ENCODE measurements at regions not wholly inside any gene's neighbourhood (a gene's known extent, or its start where the extent isn't known, plus 50 kb on each side); places are given as distances from the start of the nearest gene placed in this dataset.

- H2AFZ ChIP-seq (ENCODE audit: low read length), result no peak overlapping the region
Measured at GRCh38 chr13:84393981-84394625, 511.8 kb upstream of the SLITRK1 start.

GRCh38 chr13:84380866-84381265, 498.6 kb upstream of the SLITRK1 start:
- H3K4me3 ChIP-seq (replicated peaks in 1 of 4; ENCODE audit: control extremely low read depth in 1 of 4, insufficient read depth in 1 of 4, low read depth in 3 of 4, low read length in 4 of 4), result no peak overlapping the region
- H3K36me3 ChIP-seq (ENCODE audit: control insufficient read depth, insufficient read depth, low read length), result no peaks in the 10 kb centered on the region
- no peak overlapping the region for H3K9ac ChIP-seq (ENCODE audit: insufficient read depth, low read length)
- no peaks in the 10 kb centered on the region for H3K9me3 ChIP-seq (ENCODE audit: control insufficient read depth, insufficient read depth, low read depth, low read length)
- H4K20me1 ChIP-seq (ENCODE audit: control insufficient read depth, extremely low read depth, insufficient read depth, low read length), result no peaks in the 10 kb centered on the region
- no peak overlapping the region for H3K27ac ChIP-seq (ENCODE audit: insufficient read depth, low read length)
- DNase-seq (ENCODE audit: low read depth in 2 of 2), result no peak
- no peaks in the 10 kb centered on the region for H3K4me1 ChIP-seq (ENCODE audit: control insufficient read depth, extremely low read depth, insufficient read depth, low read length)
- H2AFZ ChIP-seq (ENCODE audit: low read length), result no peak overlapping the region
- no peak overlapping the region for H3K4me2 ChIP-seq (ENCODE audit: extremely low read depth, insufficient read depth, low read length)
- TF ChIP-seq CTCF (conservative IDR thresholded peaks at IDR 0.05 in 1 of 2, IDR thresholded peaks at IDR 0.05 in 1 of 2; ENCODE audit: low read depth in 1 of 2, low read length in 2 of 2) (no peak), EZH2 (IDR thresholded peaks at IDR 0.05; ENCODE audit: low read length, missing control alignments) (no peak)
- H3K27me3 ChIP-seq (ENCODE audit: control insufficient read depth, insufficient read depth, low read length), result no peaks in the 10 kb centered on the region
- H3K79me2 ChIP-seq (ENCODE audit: control insufficient read depth, insufficient read depth, low read length), result no peaks in the 10 kb centered on the region

More at GRCh38 chr13:84393981-84394625, 511.8 kb upstream of the SLITRK1 start:
- Histone ChIP-seq H3K9me3 (ENCODE audit: control insufficient read depth, insufficient read depth, low read depth, low read length) (no peaks in the 10 kb centered on the region), H3K27ac (ENCODE audit: insufficient read depth, low read length) (no peak overlapping the region), H3K4me1 (ENCODE audit: control insufficient read depth, extremely low read depth, insufficient read depth, low read length) (no peaks in the 10 kb centered on the region), H3K27me3 (ENCODE audit: control insufficient read depth, insufficient read depth, low read length) (no peaks in the 10 kb centered on the region), H3K36me3 (ENCODE audit: control insufficient read depth, insufficient read depth, low read length) (no peaks in the 10 kb centered on the region), H3K4me2 (ENCODE audit: extremely low read depth, insufficient read depth, low read length) (no peak overlapping the region), H4K20me1 (ENCODE audit: control insufficient read depth, extremely low read depth, insufficient read depth, low read length) (no peaks in the 10 kb centered on the region), H3K79me2 (ENCODE audit: control insufficient read depth, insufficient read depth, low read length) (no peaks in the 10 kb centered on the region), H3K4me3 (replicated peaks in 1 of 4; ENCODE audit: control extremely low read depth in 1 of 4, insufficient read depth in 1 of 4, low read depth in 3 of 4, low read length in 4 of 4) (no peak overlapping the region), H3K9ac (ENCODE audit: insufficient read depth, low read length) (no peak overlapping the region)
- no peak for TF ChIP-seq EZH2 (IDR thresholded peaks at IDR 0.05; ENCODE audit: low read length, missing control alignments)
- TF ChIP-seq CTCF (conservative IDR thresholded peaks at IDR 0.05 in 1 of 2, IDR thresholded peaks at IDR 0.05 in 1 of 2; ENCODE audit: low read depth in 1 of 2, low read length in 2 of 2), result no peak
- no peak for DNase-seq (ENCODE audit: low read depth in 2 of 2)

GRCh38 chr13:84377106-84377505, 494.8 kb upstream of the SLITRK1 start:
- no peak overlapping the region for H3K4me3 ChIP-seq (replicated peaks in 1 of 4; ENCODE audit: control extremely low read depth in 1 of 4, insufficient read depth in 1 of 4, low read depth in 3 of 4, low read length in 4 of 4)
- no peaks in the 10 kb centered on the region for H4K20me1 ChIP-seq (ENCODE audit: control insufficient read depth, extremely low read depth, insufficient read depth, low read length)
- H3K79me2 ChIP-seq (ENCODE audit: control insufficient read depth, insufficient read depth, low read length), result no peaks in the 10 kb centered on the region
- H2AFZ ChIP-seq (ENCODE audit: low read length), result no peak overlapping the region
- no peak for DNase-seq (ENCODE audit: low read depth in 2 of 2)
- no peaks in the 10 kb centered on the region for H3K36me3 ChIP-seq (ENCODE audit: control insufficient read depth, insufficient read depth, low read length)
- H3K27ac ChIP-seq (ENCODE audit: insufficient read depth, low read length), result no peak overlapping the region
- H3K4me1 ChIP-seq (ENCODE audit: control insufficient read depth, extremely low read depth, insufficient read depth, low read length), result no peaks in the 10 kb centered on the region
- H3K4me2 ChIP-seq (ENCODE audit: extremely low read depth, insufficient read depth, low read length), result no peak overlapping the region
- TF ChIP-seq EZH2 (IDR thresholded peaks at IDR 0.05; ENCODE audit: low read length, missing control alignments), result no peak
- no peak for TF ChIP-seq CTCF (conservative IDR thresholded peaks at IDR 0.05 in 1 of 2, IDR thresholded peaks at IDR 0.05 in 1 of 2; ENCODE audit: low read depth in 1 of 2, low read length in 2 of 2)
- no peaks in the 10 kb centered on the region for H3K9me3 ChIP-seq (ENCODE audit: control insufficient read depth, insufficient read depth, low read depth, low read length)
- no peak overlapping the region for H3K9ac ChIP-seq (ENCODE audit: insufficient read depth, low read length)
- H3K27me3 ChIP-seq (ENCODE audit: control insufficient read depth, insufficient read depth, low read length), result no peaks in the 10 kb centered on the region
